Peyer's patch (tissue), 4 donors: ENCODE measurements at regions not wholly inside any gene's neighbourhood (a gene's known extent, or its start where the extent isn't known, plus 50 kb on each side); places are given as distances from the start of the nearest gene placed in this dataset.

Experiments
- DNase-seq, 3 donors: peaks; one replicate each; pipeline ENCODE4 v3.0.0-alpha.2; 2017 to 2019
- H3K27ac ChIP-seq, 4 donors: fragments of 200-600 bp; sonication (generic); one replicate each; pipeline ENCODE4 v1.5.1; 2016 to 2019
- H3K27me3 ChIP-seq, 2 donors: fragments of 200-600 bp; sonication (generic); one replicate each; pipeline ENCODE4 v1.5.1; 2019
- H3K36me3 ChIP-seq, 3 donors: fragments of 200-600 bp; sonication (generic); one replicate each; pipeline ENCODE4 v1.5.1; 2016 to 2019
- H3K4me1 ChIP-seq, 4 donors: fragments of 200-600 bp; sonication (generic); one replicate each; pipeline ENCODE4 v1.5.1; 2016 to 2019
- H3K4me3 ChIP-seq, 4 donors: fragments of 200-600 bp; sonication (generic); 1 replicate in 3 of 4; 2 replicates in 1 of 4; pipeline ENCODE4 v1.5.1; 2016 to 2019; ENCODE audit warnings: mild to moderate bottlenecking in 1 of 4
- H3K9me3 ChIP-seq, 4 donors: fragments of 200-600 bp; sonication (generic); one replicate each; pipeline ENCODE4 v1.5.1; 2016 to 2019; ENCODE audit warnings: mild to moderate bottlenecking in 1 of 4
- CTCF ChIP-seq, 6 experiments: fragments of 450-650 bp in 4 of 6; fragments of 200-600 bp in 2 of 6; sonication (generic) in 1 of 6; IDR thresholded peaks; one replicate each; pipeline ENCODE4 v1.5.1; 2017 to 2019; ENCODE audit warnings: antibody characterized with exemption in 6 of 6, mild to moderate bottlenecking in 3 of 6, moderate library complexity in 1 of 6
- POLR2A ChIP-seq, 2 donors: fragments of 450-650 bp; IDR thresholded peaks; one replicate each; pipeline ENCODE4 v1.5.1; 2017; ENCODE audit warnings: antibody characterized with exemption in 2 of 2, mild to moderate bottlenecking in 2 of 2, moderate library complexity in 2 of 2

- Histone ChIP-seq H3K27me3 (no peaks in the 10 kb centered on the region), H3K27ac (no peak overlapping the region), H3K4me1 (no peaks in the 10 kb centered on the region), H3K36me3 (no peaks in the 10 kb centered on the region), H3K4me3 (no peak overlapping the region), H3K9me3 (no peaks in the 10 kb centered on the region)
- no peak for DNase-seq
- TF ChIP-seq CTCF (IDR thresholded peaks at IDR 0.05) (no peak), POLR2A (IDR thresholded peaks at IDR 0.05) (no peak)
Observed at GRCh38 chr5:87661784-87662566, 249.2 kb upstream of the CCNH start.

GRCh38 chr5:87653242-87653641, 240.5 kb upstream of the CCNH start:
- H3K27ac ChIP-seq: no peak overlapping the region
- no peaks in the 10 kb centered on the region for H3K27me3 ChIP-seq
- H3K36me3 ChIP-seq: no peaks in the 10 kb centered on the region
- TF ChIP-seq CTCF (IDR thresholded peaks at IDR 0.05): no peak
- TF ChIP-seq POLR2A (IDR thresholded peaks at IDR 0.05): no peak
- H3K4me3 ChIP-seq: no peak overlapping the region
- no peaks in the 10 kb centered on the region for H3K9me3 ChIP-seq
- H3K4me1 ChIP-seq: no peaks in the 10 kb centered on the region
- no peak for DNase-seq

GRCh38 chr5:87650284-87650683, 237.6 kb upstream of the CCNH start:
- Histone ChIP-seq H3K9me3 (no peaks in the 10 kb centered on the region), H3K36me3 (no peaks in the 10 kb centered on the region), H3K27ac (no peak overlapping the region), H3K4me1 (no peaks in the 10 kb centered on the region), H3K4me3 (no peak overlapping the region), H3K27me3 (no peaks in the 10 kb centered on the region)
- no peak for DNase-seq
- TF ChIP-seq CTCF (IDR thresholded peaks at IDR 0.05): no peak
- no peak for TF ChIP-seq POLR2A (IDR thresholded peaks at IDR 0.05)

GRCh38 chr5:87649455-87649854, 236.7 kb upstream of the CCNH start:
- Histone ChIP-seq H3K27me3 (no peaks in the 10 kb centered on the region), H3K27ac (no peak overlapping the region), H3K4me3 (no peak overlapping the region), H3K36me3 (no peaks in the 10 kb centered on the region), H3K9me3 (no peaks in the 10 kb centered on the region), H3K4me1 (no peaks in the 10 kb centered on the region)
- DNase-seq: no peak
- TF ChIP-seq POLR2A (IDR thresholded peaks at IDR 0.05) (no peak), CTCF (IDR thresholded peaks at IDR 0.05) (no peak)

GRCh38 chr5:87645224-87645623, 232.5 kb upstream of the CCNH start:
- Histone ChIP-seq H3K27ac (no peak overlapping the region), H3K36me3 (no peaks in the 10 kb centered on the region), H3K27me3 (no peaks in the 10 kb centered on the region), H3K9me3 (no peaks in the 10 kb centered on the region), H3K4me1 (no peaks in the 10 kb centered on the region), H3K4me3 (no peak overlapping the region)
- no peak for DNase-seq
- TF ChIP-seq POLR2A (IDR thresholded peaks at IDR 0.05) (no peak), CTCF (IDR thresholded peaks at IDR 0.05) (no peak)
